H1 (cell line): ENCODE measurements at regions not wholly inside any gene's neighbourhood (a gene's known extent, or its start where the extent isn't known, plus 50 kb on each side); places are given as distances from the start of the nearest gene placed in this dataset.

Experiments used
- CTCF ChIA-PET: fragments of 300-600 bp; sonication (Branson Sonifier 250); formaldehyde crosslinking; loops from one replicate; lab custom pipeline; 2021; ENCODE audit not compliant: partially characterized antibody; lab: Charles Lee
- POLR2A ChIA-PET: fragments of 300-600 bp; sonication (Branson Sonifier 250); formaldehyde crosslinking; loops from one replicate; lab custom pipeline; 2021; ENCODE audit warnings: inconsistent platforms; ENCODE audit not compliant: partially characterized antibody; lab: Charles Lee
- DNase-seq, 2 experiments: peaks; one replicate each; pipeline versions ENCODE4 v3.0.0 to v3.0.0-alpha.2; 2010 to 2022; ENCODE audit warnings: low spot score in 2 of 2, low read depth in 1 of 2, mixed read lengths in 1 of 2
- FAIRE-seq: peaks from 2 replicates; lab custom pipeline; 2011; peaks lifted over from hg19 to GRCh38; lab: Jason Lieb, UNC
- H2AFZ ChIP-seq: 2 replicates; pipeline ENCODE4 v1.8.1; 2012; ENCODE audit warnings: low read length, inconsistent platforms
- H2AK5ac ChIP-seq: 2 replicates; pipeline ENCODE4 v1.6.1; 2013; ENCODE audit warnings: low read depth, low read length
- H2BK120ac ChIP-seq: replicated peaks from 2 replicates; pipeline ENCODE3; 2013; ENCODE audit warnings: low read depth, low read length, inconsistent platforms
- H2BK12ac ChIP-seq: 2 replicates; pipeline ENCODE4 v1.6.1; 2013; ENCODE audit warnings: low read depth, low read length
- H2BK15ac ChIP-seq: 2 replicates; pipeline ENCODE4 v1.6.1; 2013; ENCODE audit warnings: low read length
- H2BK20ac ChIP-seq: 2 replicates; pipeline ENCODE4 v1.6.1; 2013; ENCODE audit warnings: low read length
- H2BK5ac ChIP-seq: 2 replicates; pipeline ENCODE4 v1.6.1; 2013; ENCODE audit warnings: low read depth, low read length
- H3K14ac ChIP-seq: 2 replicates; pipeline ENCODE4 v1.6.1; 2013; ENCODE audit warnings: inconsistent platforms; ENCODE audit not compliant: insufficient read length
- H3K18ac ChIP-seq: 2 replicates; pipeline ENCODE4 v1.6.1; 2013; ENCODE audit warnings: low read length; ENCODE audit errors: extremely low read depth
- H3K23ac ChIP-seq: 2 replicates; pipeline ENCODE4 v1.6.1; 2013; ENCODE audit warnings: inconsistent platforms; ENCODE audit not compliant: insufficient read length
- H3K23me2 ChIP-seq: 2 replicates; pipeline ENCODE4 v1.6.1; 2013; ENCODE audit warnings: low read depth, low read length
- H3K27ac ChIP-seq: 2 replicates; pipeline ENCODE4 v1.6.1; 2011; ENCODE audit warnings: low read depth, low read length, inconsistent platforms
- H3K27me3 ChIP-seq, 4 experiments: replicated peaks in 1 of 4; 1 replicate in 1 of 4; 2 replicates in 3 of 4; pipeline versions ENCODE4 v1.6.1 to v1.8.1; 2011 to 2013; ENCODE audit warnings: low read length in 3 of 4, mild to moderate bottlenecking in 3 of 4, inconsistent platforms in 2 of 4, mixed read lengths in 2 of 4, moderate library complexity in 1 of 4; ENCODE audit not compliant: control insufficient read depth in 3 of 4, insufficient read depth in 3 of 4; ENCODE audit errors: extremely low read depth in 1 of 4
- H3K36me3 ChIP-seq, 4 experiments: 2 replicates each; pipeline versions ENCODE4 v1.6.1 to v1.8.1; 2011 to 2013; ENCODE audit warnings: mild to moderate bottlenecking in 4 of 4, low read length in 3 of 4, moderate library complexity in 2 of 4, control low read depth in 1 of 4, inconsistent platforms in 1 of 4; ENCODE audit not compliant: insufficient read depth in 4 of 4, control insufficient read depth in 2 of 4
- H3K4ac ChIP-seq: replicated peaks from 2 replicates; pipeline ENCODE3; 2013; ENCODE audit warnings: low read length, low read depth, mixed read lengths, inconsistent platforms; ENCODE audit not compliant: insufficient read length
- H3K4me1 ChIP-seq, 4 experiments: replicated peaks in 1 of 4; 1 replicate in 1 of 4; 2 replicates in 3 of 4; pipeline versions ENCODE4 v1.6.1 to v1.8.1; 2011 to 2013; ENCODE audit warnings: low read length in 3 of 4, inconsistent platforms in 2 of 4, mixed read lengths in 1 of 4; ENCODE audit not compliant: insufficient read depth in 4 of 4, control insufficient read depth in 3 of 4
- H3K4me2 ChIP-seq, 2 experiments: 2 replicates each; pipeline versions ENCODE4 v1.6.1 to v1.8.1; 2011 to 2013; ENCODE audit warnings: low read depth in 2 of 2, low read length in 2 of 2, control low read depth in 1 of 2, inconsistent platforms in 1 of 2, mild to moderate bottlenecking in 1 of 2; ENCODE audit not compliant: insufficient read depth in 1 of 2
- H3K4me3 ChIP-seq, 4 experiments: fragments of 200-600, 300-600 bp in 1 of 4; sonication (generic), shearing (Covaris generic), sonication (Bioruptor Twin) in 1 of 4; 2 replicates each; pipeline versions ENCODE4 v1.5.1 to v1.8.1; 2011 to 2016; ENCODE audit warnings: low read length in 4 of 4, low read depth in 3 of 4, control low read depth in 2 of 4, inconsistent platforms in 2 of 4, mild to moderate bottlenecking in 2 of 4, mixed read lengths in 1 of 4, moderate library complexity in 1 of 4; ENCODE audit not compliant: insufficient read depth in 2 of 4; ENCODE audit errors: extremely low read depth in 1 of 4
- H3K56ac ChIP-seq: replicated peaks from 2 replicates; pipeline ENCODE3; 2013; ENCODE audit warnings: low read depth, mild to moderate bottlenecking, mixed read lengths, low read length, inconsistent platforms; ENCODE audit not compliant: insufficient read length
- H3K79me1 ChIP-seq: 2 replicates; pipeline ENCODE4 v1.6.1; 2013; ENCODE audit warnings: low read depth, low read length, control low read depth
- H3K79me2 ChIP-seq, 2 experiments: 2 replicates each; pipeline versions ENCODE4 v1.6.1 to v1.8.1; 2012 to 2013; ENCODE audit warnings: low read length in 2 of 2, mild to moderate bottlenecking in 2 of 2, inconsistent platforms in 1 of 2; ENCODE audit not compliant: insufficient read depth in 2 of 2, control insufficient read depth in 1 of 2
- H3K9ac ChIP-seq, 4 experiments: replicated peaks in 1 of 4; 1 replicate in 1 of 4; 2 replicates in 3 of 4; pipeline versions ENCODE4 v1.6.1 to v1.8.1; 2011 to 2013; ENCODE audit warnings: low read depth in 3 of 4, low read length in 3 of 4, control low read depth in 2 of 4, mild to moderate bottlenecking in 2 of 4, moderate library complexity in 2 of 4, inconsistent platforms in 1 of 4; ENCODE audit errors: extremely low read depth in 1 of 4
- H3K9me3 ChIP-seq, 2 experiments: 2 replicates each; pipeline versions ENCODE4 v1.6.1 to v1.8.1; 2012 to 2013; ENCODE audit warnings: mild to moderate bottlenecking in 2 of 2, moderate library complexity in 2 of 2, control low read depth in 1 of 2, inconsistent platforms in 1 of 2, low read depth in 1 of 2, low read length in 1 of 2, mixed read lengths in 1 of 2; ENCODE audit not compliant: insufficient read depth in 2 of 2
- H4K20me1 ChIP-seq, 2 experiments: replicated peaks in 1 of 2; 2 replicates each; pipeline versions ENCODE3 to v1.8.1; 2011 to 2013; ENCODE audit warnings: inconsistent platforms in 2 of 2, low read length in 2 of 2, mild to moderate bottlenecking in 1 of 2; ENCODE audit not compliant: insufficient read depth in 2 of 2, control insufficient read depth in 1 of 2
- H4K5ac ChIP-seq: 2 replicates; pipeline ENCODE4 v1.6.1; 2013; ENCODE audit warnings: low read length, low read depth, mixed read lengths, inconsistent platforms; ENCODE audit not compliant: insufficient read length
- H4K8ac ChIP-seq: 2 replicates; pipeline ENCODE4 v1.8.0; 2013; ENCODE audit warnings: mild to moderate bottlenecking, moderate library complexity, low read length, inconsistent platforms; ENCODE audit not compliant: insufficient read depth; ENCODE audit errors: extremely low read depth
- H4K91ac ChIP-seq: replicated peaks from 2 replicates; pipeline ENCODE3; 2013; ENCODE audit warnings: low read length, mixed read lengths, inconsistent platforms; ENCODE audit not compliant: insufficient read length
- CBX8 ChIP-seq: fragments of 300-800, 300-1000 bp; sonication (generic); IDR thresholded peaks from 2 replicates; pipeline ENCODE4 v1.7.1; 2016; ENCODE audit warnings: low read depth, low read length, borderline replicate concordance
- WGBS, 2 experiments: shearing (Covaris generic) in 1 of 2; methylation state at CpG; one replicate each; pipeline versions ENCODE4 v1.1.6 to v1.1.7; 2013 to 2015; ENCODE audit warnings: low lambda C conversion rate in 2 of 2, mixed read lengths in 2 of 2, inconsistent platforms in 1 of 2, low coverage in 1 of 2, missing lambda C conversion rate in 1 of 2; ENCODE audit not compliant: insufficient replicate concordance in 2 of 2, insufficient coverage in 1 of 2, insufficient read length in 1 of 2; ENCODE audit errors: extremely low coverage in 1 of 2, missing lambda C conversion rate in 1 of 2; 5-methylcytosine and 5-hydroxymethylcytosine counted together

- no peak overlapping the region for H3K18ac ChIP-seq
- no peaks in the 10 kb centered on the region for H4K20me1 ChIP-seq
- no peaks in the 10 kb centered on the region for H3K36me3 ChIP-seq
- H2BK20ac ChIP-seq: no peak overlapping the region
- 83% methylated on average over 2 of the region's 2 CpGs; no CpG with 5 or more reads in 1 of the 2 experiments for WGBS, 2 experiments
- H2BK120ac ChIP-seq: peak overlapping the region; percentile 13
- no peak overlapping the region for H3K23ac ChIP-seq
- no peak overlapping the region for H3K14ac ChIP-seq
- H3K9me3 ChIP-seq: no peaks in the 10 kb centered on the region
- H3K56ac ChIP-seq: no peak overlapping the region
- POLR2A ChIA-PET: interaction anchor here (0.6 to 2.3 kb wide), 7 partner anchors 9 to 86 kb away, joined by 3 to 12 read pairs (median 6); no protein-coding TSS in a partner anchor
- no peak overlapping the region for H3K9ac ChIP-seq
- CTCF ChIA-PET: interaction anchor here (0.5 to 1.7 kb wide), 4 partner anchors 13 to 31 kb away, joined by 3 to 5 read pairs (median 4); no protein-coding TSS in a partner anchor
- no peak overlapping the region for H3K4me3 ChIP-seq
- H2AFZ ChIP-seq: no peak overlapping the region
- no peak overlapping the region for H4K8ac ChIP-seq
- no peak overlapping the region for H3K4me2 ChIP-seq
- no peak overlapping the region for H3K27ac ChIP-seq
- no peak overlapping the region for H2AK5ac ChIP-seq
- H2BK15ac ChIP-seq: no peak overlapping the region
- FAIRE-seq (no peak), DNase-seq (peak in 1 of 2 experiments; percentile 44)
- no peaks in the 10 kb centered on the region; the same call in 1 of the 2 replicates for H3K79me1 ChIP-seq
- peak overlapping the region; percentile 36; the same call in 1 of the 2 replicates for H2BK5ac ChIP-seq
- H2BK12ac ChIP-seq: no peak overlapping the region
- no peak overlapping the region for H4K91ac ChIP-seq
- peaks cover 0 to 35% of the 10 kb centered on the region in 2 experiments; a peak in 2 of 4 replicates for H3K79me2 ChIP-seq
- no peak overlapping the region for H3K4ac ChIP-seq
- H3K27me3 ChIP-seq: no peaks in the 10 kb centered on the region
- H4K5ac ChIP-seq: no peak overlapping the region
- no peaks in the 10 kb centered on the region for H3K23me2 ChIP-seq
- H3K4me1 ChIP-seq: peaks cover 0 to 6% (median under 1%) of the 10 kb centered on the region in 4 experiments; a peak in 2 of 7 replicates
- no peak for TF ChIP-seq CBX8
Observed at GRCh38 chr4:112732142-112732541, 95.2 kb downstream of the LARP7 start.
